ENCODE measurements at regions not wholly inside any gene's neighbourhood (a gene's known extent, or its start where the extent isn't known, plus 50 kb on each side); places are given as distances from the start of the nearest gene placed in this dataset.

- TF ChIP-seq EP300 (IDR thresholded peaks at IDR 0.05) (no peak), CTCF (IDR thresholded peaks at IDR 0.05) (no peak), POLR2AphosphoS5 (IDR thresholded peaks at IDR 0.05) (no peak), POLR2A (IDR thresholded peaks at IDR 0.05; ENCODE audit: low read depth) (no peak)
These were observed 315.2 kb upstream of the G2E3 start for GRCh38 chr14:30243805-30244204.

All from esophagus muscularis mucosa (tissue), 4 donors.